GM18870 (cell line): ENCODE measurements at regions not wholly inside any gene's neighbourhood (a gene's known extent, or its start where the extent isn't known, plus 50 kb on each side); places are given as distances from the start of the nearest gene placed in this dataset.
"Not testable (repeated sequence)": the region's sequence is repeated elsewhere in the genome, so short reads cannot be mapped to it uniquely, and the experiment has no call there.

ENCODE experiments used
- ATAC-seq: cut with Tn5 transposase; IDR thresholded peaks from one replicate; pipeline ENCODE4 v1.9.1; 2021; ENCODE audit warnings: moderate library complexity; ENCODE audit not compliant: unreplicated experiment

- ATAC-seq: no peak
Observed at GRCh38 chr6:25112322-25112773, 166.8 kb upstream of the CARMIL1 start.

GRCh38 chr6:25113436-25113835 lies 165.7 kb upstream of the CARMIL1 start:
- no peak for ATAC-seq

GRCh38 chr6:25118038-25118437 lies 161.1 kb upstream of the CARMIL1 start:
- ATAC-seq: no peak

GRCh38 chr6:25121186-25121585 lies 158.0 kb upstream of the CARMIL1 start:
- ATAC-seq: no peak

GRCh38 chr6:25122001-25122400 lies 157.2 kb upstream of the CARMIL1 start:
- no peak for ATAC-seq

- no peak for ATAC-seq
Observed at GRCh38 chr6:25122622-25123237, 156.4 kb upstream of the CARMIL1 start.

GRCh38 chr6:25124216-25124715 lies 154.9 kb upstream of the CARMIL1 start:
- no peak for ATAC-seq

GRCh38 chr6:25125736-25126135 lies 153.4 kb upstream of the CARMIL1 start:
- ATAC-seq: no peak

GRCh38 chr6:25127076-25127837 lies 151.9 kb upstream of the CARMIL1 start:
- ATAC-seq: no peak

- ATAC-seq: no peak
Observed at GRCh38 chr6:25130518-25130917, 148.7 kb upstream of the CARMIL1 start.

- ATAC-seq: no peak
Observed at GRCh38 chr6:25132934-25133333, 146.2 kb upstream of the CARMIL1 start.

- ATAC-seq: no peak
Observed at GRCh38 chr6:25133568-25133967, 145.6 kb upstream of the CARMIL1 start.

GRCh38 chr6:25136854-25137253 lies 142.3 kb upstream of the CARMIL1 start:
- no peak for ATAC-seq

- ATAC-seq: no peak
Observed at GRCh38 chr6:25137480-25137879, 141.7 kb upstream of the CARMIL1 start.

- ATAC-seq: no peak
Observed at GRCh38 chr6:25137916-25138232, 141.3 kb upstream of the CARMIL1 start.

DNA sequence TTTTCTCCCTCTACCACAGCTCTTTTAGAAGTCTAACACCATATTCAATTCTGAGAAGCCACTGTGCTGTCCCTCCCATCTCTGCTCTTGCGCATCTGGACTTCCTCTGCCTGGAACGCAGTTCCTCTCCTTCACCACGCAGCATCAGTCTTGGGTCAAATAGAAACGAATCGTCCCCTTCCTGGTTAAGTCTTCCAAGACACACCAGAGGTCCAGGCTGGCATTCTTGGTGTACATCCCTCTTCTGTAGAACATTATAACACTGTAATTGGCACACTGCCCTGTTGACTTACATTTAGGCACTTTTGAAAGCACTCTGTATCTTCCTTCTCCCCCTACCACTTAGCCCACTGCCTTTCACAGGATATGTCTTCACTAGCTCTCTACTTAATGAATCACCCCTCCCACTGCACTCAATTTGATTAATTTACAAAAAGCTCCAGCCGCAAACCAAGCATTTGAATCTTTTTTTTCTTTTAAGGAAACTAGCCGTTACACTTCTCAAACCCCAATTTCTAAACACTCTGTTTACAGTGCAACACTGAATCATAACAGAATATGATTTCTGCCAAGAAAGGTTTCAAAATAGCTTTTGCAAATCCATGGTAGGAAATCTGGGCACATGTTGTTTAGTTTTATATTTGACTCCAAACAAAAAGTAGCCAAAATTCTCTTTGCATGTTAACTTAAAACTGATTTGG lies 140.8 kb upstream of the CARMIL1 start:
- peak; percentile 83 for ATAC-seq

DNA sequence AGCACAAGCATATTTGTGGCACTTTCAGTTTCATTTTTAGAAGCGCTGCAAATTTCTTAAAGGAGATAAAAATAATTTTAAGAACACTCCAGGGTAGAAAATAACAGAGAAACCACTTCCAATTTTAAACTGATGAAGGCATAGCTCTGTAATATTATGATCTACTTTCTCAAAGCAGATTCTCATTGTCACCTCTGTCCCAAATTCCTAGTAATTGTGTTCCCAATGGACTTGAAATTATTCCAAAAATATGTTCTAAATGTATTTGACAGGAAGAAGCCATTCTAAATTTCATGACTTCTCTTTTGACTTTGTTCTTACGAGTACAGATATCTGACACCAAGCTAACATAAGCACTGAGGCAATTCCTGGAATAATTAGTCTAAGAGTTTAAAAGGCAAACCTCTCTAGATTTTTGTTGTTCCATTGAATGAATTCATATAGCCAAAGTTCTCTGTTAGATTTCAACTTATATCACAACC lies 140.2 kb upstream of the CARMIL1 start:
- no peak for ATAC-seq

GRCh38 chr6:25139608-25140007 lies 139.6 kb upstream of the CARMIL1 start:
- ATAC-seq: not testable (repeated sequence)

- ATAC-seq: no peak
Observed at GRCh38 chr6:25142506-25142905, 136.7 kb upstream of the CARMIL1 start.

- ATAC-seq: no peak
Observed at GRCh38 chr6:25144919-25145318, 134.3 kb upstream of the CARMIL1 start.

DNA sequence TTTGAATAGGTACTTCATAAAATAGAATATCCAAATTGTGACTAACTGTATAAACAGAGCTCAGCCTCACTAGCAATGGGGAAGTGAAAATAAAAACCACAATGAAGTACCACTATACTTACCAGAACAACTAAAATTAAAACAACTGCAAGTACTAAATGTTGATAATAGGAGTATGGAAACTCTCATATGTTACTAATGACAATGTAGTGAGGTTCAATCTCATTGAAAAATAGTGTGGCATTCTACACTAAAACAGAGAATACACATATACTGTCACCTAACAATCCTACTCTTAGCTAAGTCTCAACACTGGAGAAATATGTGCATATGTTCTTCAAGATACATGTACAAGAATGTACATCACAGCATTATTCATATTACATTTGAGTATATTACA lies 132.0 kb upstream of the CARMIL1 start:
- peak; percentile 98 for ATAC-seq

GRCh38 chr6:25150031-25150430 lies 129.1 kb upstream of the CARMIL1 start:
- ATAC-seq: no peak
